LNCaP clone FGC (cell line): ENCODE measurements at regions not wholly inside any gene's neighbourhood (a gene's known extent, or its start where the extent isn't known, plus 50 kb on each side); places are given as distances from the start of the nearest gene placed in this dataset.

Experiments
- DNase-seq: peaks from one replicate; pipeline ENCODE4 v3.0.0-alpha.2; 2011; ENCODE audit warnings: low read depth
- H3K4me3 ChIP-seq: 2 replicates; pipeline ENCODE4 v1.5.1; 2011; ENCODE audit warnings: mild to moderate bottlenecking, low read depth, low read length, control low read depth
- TF ChIP-seq, protein P1 (sequence below): IDR thresholded peaks from 2 replicates; pipeline ENCODE4 v1.5.1; 2012; ENCODE audit warnings: mild to moderate bottlenecking; ENCODE audit not compliant: control insufficient read depth, insufficient read depth; ENCODE audit errors: extremely low read depth

DNA sequence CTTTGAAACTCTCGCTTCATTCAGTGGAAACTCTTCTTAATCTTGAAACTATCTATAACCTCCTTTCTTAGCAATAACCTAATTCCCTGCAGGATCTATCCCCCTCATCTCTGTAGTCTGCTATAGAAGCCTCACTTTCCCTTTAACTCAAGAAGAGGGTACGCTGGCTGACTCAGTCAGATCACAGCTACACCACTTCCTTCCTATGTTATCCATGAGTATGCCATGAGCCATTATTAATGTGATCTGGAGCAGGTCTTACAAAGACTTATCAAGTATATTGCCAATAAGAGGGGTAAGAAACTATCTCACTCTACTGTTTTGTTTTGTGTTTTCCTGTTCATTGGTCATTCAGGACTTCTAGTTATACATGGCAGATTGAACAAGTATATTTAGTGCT is 165.3 kb downstream of the PJA1 start:
- TF ChIP-seq, protein P1, sequence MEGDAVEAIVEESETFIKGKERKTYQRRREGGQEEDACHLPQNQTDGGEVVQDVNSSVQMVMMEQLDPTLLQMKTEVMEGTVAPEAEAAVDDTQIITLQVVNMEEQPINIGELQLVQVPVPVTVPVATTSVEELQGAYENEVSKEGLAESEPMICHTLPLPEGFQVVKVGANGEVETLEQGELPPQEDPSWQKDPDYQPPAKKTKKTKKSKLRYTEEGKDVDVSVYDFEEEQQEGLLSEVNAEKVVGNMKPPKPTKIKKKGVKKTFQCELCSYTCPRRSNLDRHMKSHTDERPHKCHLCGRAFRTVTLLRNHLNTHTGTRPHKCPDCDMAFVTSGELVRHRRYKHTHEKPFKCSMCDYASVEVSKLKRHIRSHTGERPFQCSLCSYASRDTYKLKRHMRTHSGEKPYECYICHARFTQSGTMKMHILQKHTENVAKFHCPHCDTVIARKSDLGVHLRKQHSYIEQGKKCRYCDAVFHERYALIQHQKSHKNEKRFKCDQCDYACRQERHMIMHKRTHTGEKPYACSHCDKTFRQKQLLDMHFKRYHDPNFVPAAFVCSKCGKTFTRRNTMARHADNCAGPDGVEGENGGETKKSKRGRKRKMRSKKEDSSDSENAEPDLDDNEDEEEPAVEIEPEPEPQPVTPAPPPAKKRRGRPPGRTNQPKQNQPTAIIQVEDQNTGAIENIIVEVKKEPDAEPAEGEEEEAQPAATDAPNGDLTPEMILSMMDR, result no peak
- DNase-seq, result no peak
- no peak overlapping the region for H3K4me3 ChIP-seq

DNA sequence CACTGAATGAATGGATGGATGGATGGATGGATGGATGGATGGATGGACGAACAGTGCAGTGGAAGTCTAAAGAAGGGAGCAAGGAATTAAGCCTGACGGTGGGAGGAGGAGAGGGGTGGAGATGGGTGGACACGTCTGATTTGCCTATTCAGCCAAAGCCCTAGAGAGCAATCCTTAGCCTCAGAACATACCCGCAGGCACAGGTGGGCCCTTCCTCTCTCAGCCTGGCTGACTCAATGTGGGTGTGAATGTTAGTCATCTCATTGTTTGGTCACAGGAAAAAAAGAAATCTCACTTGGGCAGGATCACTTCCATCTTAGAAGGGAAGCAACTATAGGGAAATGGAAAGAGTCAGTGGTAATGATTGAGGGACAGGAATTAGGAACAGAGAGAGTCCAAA is 165.9 kb downstream of the PJA1 start:
- TF ChIP-seq, protein P1, result no peak
- no peak overlapping the region for H3K4me3 ChIP-seq
- DNase-seq, result no peak

DNA sequence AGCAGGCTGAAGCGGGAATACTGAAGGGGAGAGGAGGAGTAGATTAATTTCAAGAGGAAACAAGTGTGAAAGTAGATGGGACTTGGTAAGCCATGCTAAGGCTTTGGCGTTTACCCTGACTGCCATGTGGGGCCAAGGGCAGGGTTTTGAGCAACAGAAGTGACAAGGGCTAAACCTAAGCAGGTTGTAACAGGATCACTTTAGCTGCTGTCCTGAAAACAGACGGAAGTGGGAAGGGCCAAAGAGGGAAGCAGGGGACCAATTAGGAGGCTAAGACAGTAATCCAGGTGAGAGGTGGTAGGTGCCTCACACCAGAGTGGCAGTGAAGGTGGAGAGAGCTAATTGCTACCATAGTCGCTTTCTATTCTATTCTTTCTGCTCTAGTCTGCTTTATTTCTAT is 166.5 kb downstream of the PJA1 start:
- DNase-seq, result no peak
- TF ChIP-seq, protein P1, result no peak
- H3K4me3 ChIP-seq, result no peak overlapping the region

DNA sequence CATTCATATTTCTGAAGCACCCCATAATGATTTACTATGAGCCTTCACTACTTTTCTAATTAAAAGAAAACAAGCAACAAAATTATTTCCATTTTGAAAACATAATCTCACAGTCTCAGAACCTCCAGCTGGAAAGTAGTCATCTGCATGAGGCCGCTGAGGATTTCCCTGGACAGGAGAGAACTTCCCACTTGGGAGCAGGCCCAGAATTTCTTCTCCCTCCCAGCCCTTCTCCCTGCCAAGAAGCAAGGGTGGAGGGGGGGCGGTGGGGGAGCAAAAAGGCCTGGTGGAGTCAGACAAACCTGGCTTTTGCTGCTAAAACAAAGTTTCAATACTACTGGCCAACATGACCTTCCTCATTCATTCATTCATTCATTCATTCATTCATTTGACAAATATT is 167.3 kb downstream of the PJA1 start:
- no peak for DNase-seq
- TF ChIP-seq, protein P1, result no peak
- H3K4me3 ChIP-seq, result no peak overlapping the region

DNA sequence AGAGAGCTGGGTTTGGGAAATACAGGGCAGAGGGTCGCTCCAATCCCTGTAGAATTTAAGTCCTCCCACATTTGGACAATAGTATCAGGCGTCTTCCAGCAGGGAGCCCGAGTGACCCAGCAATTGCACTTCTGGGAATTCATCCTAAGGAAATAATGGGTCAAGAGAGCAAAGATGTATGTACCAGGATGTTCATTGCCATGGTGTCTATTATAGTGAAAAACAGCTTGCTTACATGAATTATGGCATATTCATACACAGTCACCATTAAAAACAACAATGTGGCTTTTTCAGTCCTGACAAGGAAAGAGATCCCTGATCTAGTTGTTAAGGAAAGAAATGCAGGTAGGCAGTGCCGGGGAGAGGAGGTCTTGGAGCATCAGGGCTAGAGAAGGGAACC is 167.7 kb downstream of the PJA1 start:
- no peak for DNase-seq
- no peak overlapping the region for H3K4me3 ChIP-seq
- TF ChIP-seq, protein P1, result no peak

DNA sequence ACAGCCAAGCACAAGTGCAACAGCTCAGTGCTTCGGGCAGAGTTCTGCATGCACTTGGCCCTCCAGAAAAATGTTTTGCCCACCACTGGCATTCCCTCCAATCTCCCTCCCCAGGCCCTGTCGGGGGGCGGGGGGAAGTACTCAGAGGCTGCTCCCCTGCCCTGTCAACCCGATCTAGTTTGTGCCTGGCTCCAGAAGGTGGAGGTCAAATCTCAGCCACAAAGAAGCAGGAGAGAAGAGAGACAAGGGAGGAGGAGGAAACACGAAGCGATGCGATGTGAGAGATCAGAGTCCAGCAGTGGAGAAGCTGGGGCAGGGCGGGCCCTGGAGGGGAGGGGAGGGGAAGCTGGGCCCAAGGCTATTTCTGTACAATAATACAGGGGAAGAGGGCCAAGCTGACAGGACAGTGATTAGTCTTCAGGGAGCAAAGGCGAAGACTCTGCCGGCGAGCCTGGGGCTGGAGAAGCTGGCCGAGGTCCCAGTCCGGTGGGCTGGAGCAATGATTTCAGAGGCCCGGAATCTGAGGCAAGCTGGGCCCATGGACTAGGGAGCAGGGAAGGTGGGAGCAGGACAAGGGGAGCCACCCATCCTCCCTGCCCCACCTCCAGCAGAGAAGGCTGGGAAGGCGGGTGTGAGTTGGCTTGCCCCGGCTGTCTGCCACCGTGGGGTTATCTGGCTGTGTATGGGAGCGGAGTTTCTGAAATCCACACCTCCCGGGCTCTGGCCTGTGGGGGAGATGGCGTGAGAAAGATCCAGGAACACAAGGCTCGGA is 167.1 kb downstream of the EFNB1 start:
- no peak for DNase-seq
- H3K4me3 ChIP-seq, result no peak overlapping the region
- TF ChIP-seq, protein P1, result no peak

DNA sequence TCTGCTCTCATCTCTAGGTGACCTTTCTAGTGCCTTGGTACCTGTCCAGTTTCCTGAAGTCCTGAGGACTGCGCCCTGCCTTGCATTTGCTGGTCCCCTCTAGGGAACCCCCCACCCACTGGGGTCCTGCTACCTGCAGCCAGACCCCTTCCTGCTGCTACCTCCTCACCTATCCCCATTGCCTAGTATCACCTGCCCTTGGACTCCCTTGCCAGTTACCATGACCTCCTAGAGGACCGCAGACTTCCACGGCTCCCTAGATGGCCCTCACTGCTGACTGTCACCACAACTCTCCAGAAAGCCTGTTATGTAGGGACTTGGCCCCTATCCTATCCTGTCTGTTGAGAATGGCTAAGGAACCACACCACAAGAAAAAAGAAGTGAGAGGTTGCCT is 166.6 kb downstream of the EFNB1 start:
- TF ChIP-seq, protein P1, result no peak
- no peak for DNase-seq
- no peak overlapping the region for H3K4me3 ChIP-seq
